NT2/D1 (cell line): ENCODE measurements at regions not wholly inside any gene's neighbourhood (a gene's known extent, or its start where the extent isn't known, plus 50 kb on each side); places are given as distances from the start of the nearest gene placed in this dataset.

Source experiments
- SUZ12 ChIP-seq: IDR thresholded peaks from 2 replicates; pipeline ENCODE4 v1.6.1; 2011; ENCODE audit not compliant: insufficient read length, insufficient read depth; ENCODE audit errors: extremely low read depth
- YY1 ChIP-seq: IDR thresholded peaks from 2 replicates; pipeline ENCODE4 v1.6.1; 2011; ENCODE audit not compliant: insufficient read length, insufficient read depth
- ZNF274 ChIP-seq: IDR thresholded peaks from 2 replicates; pipeline ENCODE4 v1.6.1; 2011; ENCODE audit warnings: mild to moderate bottlenecking, low read depth, low read length

DNA sequence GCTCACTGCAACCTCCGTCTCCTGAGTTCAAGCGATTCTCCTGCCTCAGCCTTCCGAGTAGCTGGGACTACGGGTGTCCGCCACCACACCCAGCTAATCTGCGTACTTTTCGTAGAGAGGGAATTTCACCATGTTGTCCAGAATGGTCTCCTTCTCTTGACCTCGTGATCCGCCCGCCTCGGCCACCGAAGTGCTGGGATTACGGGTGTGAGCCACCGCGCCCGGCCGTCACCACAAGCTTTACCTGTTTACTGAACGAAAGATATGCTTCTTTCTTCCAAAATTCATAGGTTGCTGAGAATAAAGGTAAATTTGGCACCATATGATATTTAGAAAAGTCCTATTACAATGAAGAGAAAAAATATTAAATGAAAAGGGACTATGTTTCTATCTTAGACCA, 333.5 kb upstream of the EPHA6 start:
- no peak for TF ChIP-seq ZNF274
- no peak for TF ChIP-seq YY1
- TF ChIP-seq SUZ12 = no peak
